Calu3 (cell line): ENCODE measurements at regions not wholly inside any gene's neighbourhood (a gene's known extent, or its start where the extent isn't known, plus 50 kb on each side); places are given as distances from the start of the nearest gene placed in this dataset.

Experiments used
- BruUV-seq: library from RNA; stranded (reverse); fragments of 400-500 nt; replicated peaks from 2 replicates; lab custom pipeline; 2021; lab: Mats Ljungman, UMichigan
- CTCF ChIA-PET: fragments of 300-600 bp; sonication (Branson Sonifier 250); formaldehyde crosslinking; loops from one replicate; lab custom pipeline; 2022; ENCODE audit warnings: antibody characterized with exemption; lab: Charles Lee
- DNase-seq: peaks from one replicate; pipeline ENCODE4 v3.0.0; 2022
- H3K27ac Mint-ChIP-seq: one replicate; pipeline ENCODE4 v1.8.0; 2022; ENCODE audit warnings: mixed read lengths; ENCODE audit not compliant: unreplicated experiment
- H3K27me3 Mint-ChIP-seq: one replicate; pipeline ENCODE4 v1.8.0; 2022; ENCODE audit warnings: mixed read lengths; ENCODE audit not compliant: unreplicated experiment
- H3K36me3 Mint-ChIP-seq: one replicate; pipeline ENCODE4 v1.8.0; 2022; ENCODE audit warnings: mild to moderate bottlenecking, moderate library complexity, mixed read lengths; ENCODE audit not compliant: insufficient read depth, unreplicated experiment
- H3K4me1 Mint-ChIP-seq: one replicate; pipeline ENCODE4 v1.8.0; 2022; ENCODE audit warnings: mild to moderate bottlenecking, low read depth, mixed read lengths; ENCODE audit not compliant: unreplicated experiment
- H3K4me3 Mint-ChIP-seq: one replicate; pipeline ENCODE4 v1.8.0; 2022; ENCODE audit warnings: mild to moderate bottlenecking, low read depth, moderate library complexity, mixed read lengths; ENCODE audit not compliant: unreplicated experiment
- H3K9me3 Mint-ChIP-seq: one replicate; pipeline ENCODE4 v1.8.0; 2022; ENCODE audit warnings: low read depth, mixed read lengths; ENCODE audit not compliant: unreplicated experiment
- intact Hi-C: fragments of 100-400 bp; cut with micrococcal nuclease; formaldehyde crosslinking; loops from one replicate; pipeline ENCODE4 v1.10.0; 2022; ENCODE audit not compliant: unreplicated experiment
- TF ChIP-seq, protein P1 (sequence below): fragments of 200-600 bp; IDR thresholded peaks from one replicate; pipeline ENCODE4 v1.8.0; 2022; ENCODE audit warnings: antibody characterized with exemption; ENCODE audit not compliant: unreplicated experiment

DNA sequence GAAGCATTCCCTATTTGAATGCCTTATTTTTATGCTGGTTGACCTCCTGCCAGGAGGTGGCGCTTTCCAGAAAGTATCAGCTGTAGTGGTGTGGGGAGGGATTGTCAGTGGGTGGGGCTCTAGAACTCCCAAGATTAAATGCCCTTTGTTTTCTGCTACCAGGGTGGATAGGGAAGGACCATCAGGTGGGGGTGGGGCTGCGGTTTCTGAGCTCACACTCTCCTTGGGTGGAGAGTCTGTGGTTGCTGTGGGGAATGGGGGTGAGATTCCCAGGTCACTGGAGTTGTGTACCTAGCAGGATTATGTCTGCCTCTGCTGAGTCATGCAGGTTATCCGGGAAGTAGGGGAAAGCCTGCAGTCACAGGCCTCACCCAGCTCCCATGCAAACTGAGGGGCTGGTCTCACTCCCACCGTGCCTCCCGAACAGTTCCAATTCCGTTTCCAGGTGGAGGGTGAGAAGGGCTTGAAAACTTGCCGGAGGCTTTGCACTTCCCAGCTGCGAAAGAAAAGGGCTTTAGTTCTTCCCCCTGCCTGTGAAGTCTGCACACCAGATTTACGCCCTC, 68.3 kb downstream of the ALG10B start:
- H3K27ac Mint-ChIP-seq: peak overlapping the region; percentile 53

DNA sequence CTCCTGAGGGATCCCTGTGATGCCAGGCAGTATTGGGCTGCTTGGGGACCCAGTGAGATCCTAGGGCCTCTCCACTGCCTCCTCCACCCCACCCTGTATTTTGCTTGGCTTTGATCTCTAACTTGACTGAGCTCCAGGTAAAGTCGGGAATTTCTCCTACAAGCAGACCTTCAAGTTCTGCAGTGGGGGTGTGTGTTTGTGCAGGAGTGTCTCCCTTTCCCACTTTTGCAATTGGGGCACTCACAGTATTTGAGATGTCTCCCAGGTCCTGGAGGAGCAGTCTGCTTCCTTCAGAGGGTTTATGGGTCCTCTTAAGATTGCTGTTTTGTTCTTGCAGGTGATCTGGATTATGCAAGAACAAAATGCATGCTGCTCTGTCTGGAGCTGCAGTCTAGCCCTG, 68.9 kb downstream of the ALG10B start:
- H3K36me3 Mint-ChIP-seq: peaks cover 9% of the 10 kb centered on the region
- BruUV-seq: no TSS peak
- no peak for DNase-seq
- H3K27ac Mint-ChIP-seq: peak overlapping the region; percentile 53
- H3K9me3 Mint-ChIP-seq: peaks cover 4% of the 10 kb centered on the region
- H3K4me1 Mint-ChIP-seq: peaks cover 19% of the 10 kb centered on the region
- H3K4me3 Mint-ChIP-seq: no peak overlapping the region
- TF ChIP-seq, protein P1, sequence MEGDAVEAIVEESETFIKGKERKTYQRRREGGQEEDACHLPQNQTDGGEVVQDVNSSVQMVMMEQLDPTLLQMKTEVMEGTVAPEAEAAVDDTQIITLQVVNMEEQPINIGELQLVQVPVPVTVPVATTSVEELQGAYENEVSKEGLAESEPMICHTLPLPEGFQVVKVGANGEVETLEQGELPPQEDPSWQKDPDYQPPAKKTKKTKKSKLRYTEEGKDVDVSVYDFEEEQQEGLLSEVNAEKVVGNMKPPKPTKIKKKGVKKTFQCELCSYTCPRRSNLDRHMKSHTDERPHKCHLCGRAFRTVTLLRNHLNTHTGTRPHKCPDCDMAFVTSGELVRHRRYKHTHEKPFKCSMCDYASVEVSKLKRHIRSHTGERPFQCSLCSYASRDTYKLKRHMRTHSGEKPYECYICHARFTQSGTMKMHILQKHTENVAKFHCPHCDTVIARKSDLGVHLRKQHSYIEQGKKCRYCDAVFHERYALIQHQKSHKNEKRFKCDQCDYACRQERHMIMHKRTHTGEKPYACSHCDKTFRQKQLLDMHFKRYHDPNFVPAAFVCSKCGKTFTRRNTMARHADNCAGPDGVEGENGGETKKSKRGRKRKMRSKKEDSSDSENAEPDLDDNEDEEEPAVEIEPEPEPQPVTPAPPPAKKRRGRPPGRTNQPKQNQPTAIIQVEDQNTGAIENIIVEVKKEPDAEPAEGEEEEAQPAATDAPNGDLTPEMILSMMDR: no peak
- intact Hi-C loops: no loop called here
- CTCF ChIA-PET: interaction anchor here (0.8 to 1.2 kb wide), 3 partner anchors 159 to 521 kb away, joined by 3 to 6 read pairs (median 6); partner anchors contain the start of gene CPNE8
- H3K27me3 Mint-ChIP-seq: no peaks in the 10 kb centered on the region

More for the DNA sequence above, 68.3 kb downstream of the ALG10B start:
- H3K4me3 Mint-ChIP-seq: no peak overlapping the region
- CTCF ChIA-PET: interaction anchor here (0.8 to 1.2 kb wide), 4 partner anchors 160 to 521 kb away, joined by 3 to 6 read pairs (median 6); partner anchors contain the start of gene CPNE8
- TF ChIP-seq, protein P1: no peak
- peak; percentile 77 for DNase-seq
- peaks cover 4% of the 10 kb centered on the region for H3K9me3 Mint-ChIP-seq
- H3K36me3 Mint-ChIP-seq: peaks cover 9% of the 10 kb centered on the region
- H3K27me3 Mint-ChIP-seq: no peaks in the 10 kb centered on the region
- H3K4me1 Mint-ChIP-seq: peaks cover 19% of the 10 kb centered on the region
- intact Hi-C loops: no loop called here
- no TSS peak for BruUV-seq

DNA sequence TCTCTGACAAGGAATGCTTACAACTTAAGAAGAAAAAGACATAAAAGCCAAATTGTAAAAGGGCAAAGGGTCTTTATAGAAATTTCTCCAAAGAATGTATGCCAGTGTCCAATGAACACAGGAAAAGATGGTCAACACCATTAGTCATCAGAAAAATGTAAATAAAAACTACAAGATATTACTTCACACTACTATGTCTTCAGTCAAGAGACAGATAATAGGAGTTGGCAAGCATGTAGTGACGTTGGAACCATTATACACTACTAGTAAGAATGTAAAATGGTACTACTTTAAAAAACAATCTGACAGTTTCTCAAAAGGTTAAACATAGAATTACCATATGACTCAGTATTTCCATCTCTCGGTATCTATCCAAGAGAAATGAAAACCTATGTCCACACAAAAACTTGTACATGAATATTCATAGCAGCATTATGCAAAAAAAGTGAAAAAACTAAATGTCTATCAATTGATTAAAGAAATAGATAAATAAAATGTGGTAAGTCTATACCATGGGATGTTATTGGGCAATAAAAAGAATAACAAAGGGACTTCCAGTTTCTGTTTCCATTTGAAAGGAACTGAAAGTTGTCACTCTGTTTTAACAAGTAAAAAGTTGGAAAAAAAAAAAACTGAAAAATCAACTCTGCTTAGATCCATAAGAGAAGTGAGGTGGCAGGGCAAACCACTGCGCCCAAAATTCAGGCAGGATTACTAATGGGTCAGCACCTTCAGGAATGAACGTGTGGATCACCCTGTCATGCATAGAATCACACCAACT, 69.8 kb downstream of the ALG10B start:
- intact Hi-C loops: no loop called here
- no peak overlapping the region for H3K27ac Mint-ChIP-seq
- no peaks in the 10 kb centered on the region for H3K27me3 Mint-ChIP-seq
- H3K4me3 Mint-ChIP-seq: no peak overlapping the region
- H3K9me3 Mint-ChIP-seq: peaks cover 4% of the 10 kb centered on the region
- DNase-seq: no peak
- H3K36me3 Mint-ChIP-seq: peaks cover 9% of the 10 kb centered on the region
- BruUV-seq: no TSS peak
- H3K4me1 Mint-ChIP-seq: peaks cover 19% of the 10 kb centered on the region
- CTCF ChIA-PET: interaction anchor here (0.6 kb wide), 1 partner anchor 270 kb away, joined by 3 read pairs; no protein-coding TSS in a partner anchor
- TF ChIP-seq, protein P1: no peak

DNA sequence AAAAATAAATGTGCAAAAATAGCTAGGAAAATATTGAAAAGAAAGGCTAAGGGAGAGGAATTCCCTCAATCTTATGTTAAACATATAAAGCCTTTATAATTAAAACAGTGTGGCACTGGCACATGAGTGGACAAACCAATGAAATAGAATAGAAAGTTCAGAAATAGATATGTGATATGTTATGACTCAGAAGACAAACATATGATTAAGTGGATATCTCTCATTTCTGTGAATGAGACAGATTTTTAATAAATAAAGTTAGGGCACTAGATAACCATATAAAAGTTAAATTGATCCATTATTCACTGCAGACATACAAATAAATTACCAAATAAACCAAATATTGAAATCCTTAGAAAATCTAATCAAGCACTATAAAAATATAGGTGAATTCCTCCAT, 73.0 kb downstream of the ALG10B start:
- CTCF ChIA-PET: no interaction called here
- TF ChIP-seq, protein P1: no peak

More for the DNA sequence above, 73.0 kb downstream of the ALG10B start:
- Mint-ChIP-seq H3K27ac (no peak overlapping the region), H3K27me3 (no peaks in the 10 kb centered on the region), H3K36me3 (peaks cover 6% of the 10 kb centered on the region), H3K4me1 (peaks cover 8% of the 10 kb centered on the region), H3K9me3 (peaks cover 2% of the 10 kb centered on the region), H3K4me3 (no peak overlapping the region)
- no peak for DNase-seq
- no TSS peak for BruUV-seq
- intact Hi-C loops: loop anchor here (10.0 kb wide), 1 partner anchor 65 kb away; no protein-coding TSS in a partner anchor
